DOHH2 (cell line): ENCODE measurements at regions not wholly inside any gene's neighbourhood (a gene's known extent, or its start where the extent isn't known, plus 50 kb on each side); places are given as distances from the start of the nearest gene placed in this dataset.

ENCODE experiments used
- EZH2phosphoT487 ChIP-seq: fragments of 200-600 bp; sonication (generic); IDR thresholded peaks from 2 replicates; pipeline ENCODE4 v1.6.1; 2017; ENCODE audit warnings: borderline replicate concordance, mild to moderate bottlenecking, antibody characterized with exemption, low read length, moderate library complexity, mixed read lengths
- TF ChIP-seq, protein P1 (sequence below): fragments of 200-600 bp; sonication (generic); IDR thresholded peaks from one replicate; pipeline ENCODE4 v1.5.1; 2014; ENCODE audit warnings: antibody characterized with exemption, mild to moderate bottlenecking, low read depth, low read length; ENCODE audit not compliant: poor library complexity, severe bottlenecking

DNA sequence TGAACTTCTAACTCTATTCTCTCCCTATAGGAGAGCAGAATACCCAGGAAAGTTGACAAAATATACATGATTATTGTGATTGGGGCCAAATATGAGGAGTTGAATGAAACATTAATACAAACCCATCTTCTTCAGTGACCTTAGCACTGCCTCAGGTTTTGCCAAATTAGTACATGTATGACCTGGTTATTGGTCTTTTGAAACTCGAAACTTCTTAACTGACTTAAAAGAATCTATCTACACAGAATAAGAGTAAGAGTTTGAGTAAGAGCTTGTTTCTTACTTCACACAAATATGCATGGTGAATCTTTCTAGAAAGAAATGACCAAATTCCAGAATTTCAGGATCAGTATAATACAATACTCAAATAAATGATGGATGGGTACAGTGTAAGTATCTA, 213.0 kb upstream of the GK2 start:
- TF ChIP-seq, protein P1, sequence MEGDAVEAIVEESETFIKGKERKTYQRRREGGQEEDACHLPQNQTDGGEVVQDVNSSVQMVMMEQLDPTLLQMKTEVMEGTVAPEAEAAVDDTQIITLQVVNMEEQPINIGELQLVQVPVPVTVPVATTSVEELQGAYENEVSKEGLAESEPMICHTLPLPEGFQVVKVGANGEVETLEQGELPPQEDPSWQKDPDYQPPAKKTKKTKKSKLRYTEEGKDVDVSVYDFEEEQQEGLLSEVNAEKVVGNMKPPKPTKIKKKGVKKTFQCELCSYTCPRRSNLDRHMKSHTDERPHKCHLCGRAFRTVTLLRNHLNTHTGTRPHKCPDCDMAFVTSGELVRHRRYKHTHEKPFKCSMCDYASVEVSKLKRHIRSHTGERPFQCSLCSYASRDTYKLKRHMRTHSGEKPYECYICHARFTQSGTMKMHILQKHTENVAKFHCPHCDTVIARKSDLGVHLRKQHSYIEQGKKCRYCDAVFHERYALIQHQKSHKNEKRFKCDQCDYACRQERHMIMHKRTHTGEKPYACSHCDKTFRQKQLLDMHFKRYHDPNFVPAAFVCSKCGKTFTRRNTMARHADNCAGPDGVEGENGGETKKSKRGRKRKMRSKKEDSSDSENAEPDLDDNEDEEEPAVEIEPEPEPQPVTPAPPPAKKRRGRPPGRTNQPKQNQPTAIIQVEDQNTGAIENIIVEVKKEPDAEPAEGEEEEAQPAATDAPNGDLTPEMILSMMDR = no peak
- no peak for TF ChIP-seq EZH2phosphoT487
